ENCODE measurements at regions not wholly inside any gene's neighbourhood (a gene's known extent, or its start where the extent isn't known, plus 50 kb on each side); places are given as distances from the start of the nearest gene placed in this dataset.
A peak's percentile ranks its signal among the peaks of the same experiment; 100 is the strongest.

DNA sequence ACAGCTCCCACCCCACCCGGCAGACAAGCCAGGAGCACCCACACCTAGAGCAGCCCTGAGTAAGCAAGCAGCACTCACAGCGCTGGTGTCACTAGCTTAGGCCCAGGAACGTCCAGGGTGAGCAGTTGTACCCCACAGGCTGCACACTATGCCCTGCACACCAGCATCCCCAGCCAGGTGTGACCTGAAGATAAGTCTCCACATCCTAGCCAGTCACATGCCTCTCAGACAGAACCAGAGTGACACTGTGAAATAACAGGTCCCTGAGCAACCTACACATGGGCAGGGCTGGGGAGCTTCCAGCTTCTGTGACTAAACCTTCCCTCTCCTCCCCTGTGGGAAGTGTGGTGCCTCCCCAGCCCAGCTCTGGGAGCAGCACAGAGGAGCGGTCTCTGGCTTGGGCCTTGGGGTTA is 253.6 kb downstream of the UACA start:
- DNase-seq (ENCODE audit: extremely low read depth, low read depth): no peak

DNA sequence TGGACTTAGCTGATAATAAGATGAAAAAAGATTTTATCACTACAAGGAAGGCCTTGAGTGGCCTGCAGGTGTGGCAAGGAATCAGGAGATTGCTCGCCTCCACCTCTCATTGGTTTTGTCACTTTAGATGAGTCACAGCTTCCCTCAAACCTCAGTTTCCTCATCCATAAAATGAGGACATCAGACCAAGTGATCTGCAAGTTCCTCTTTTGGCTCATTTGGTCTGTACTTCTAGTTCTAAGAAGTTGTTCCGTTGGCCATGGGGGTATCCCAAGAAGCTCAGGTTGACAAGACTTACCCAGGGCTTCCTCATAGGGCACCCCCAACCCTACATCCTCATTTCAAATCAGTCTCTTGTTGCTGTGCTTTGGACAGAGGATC is 254.1 kb downstream of the UACA start:
- DNase-seq (ENCODE audit: extremely low read depth, low read depth): no peak

DNA sequence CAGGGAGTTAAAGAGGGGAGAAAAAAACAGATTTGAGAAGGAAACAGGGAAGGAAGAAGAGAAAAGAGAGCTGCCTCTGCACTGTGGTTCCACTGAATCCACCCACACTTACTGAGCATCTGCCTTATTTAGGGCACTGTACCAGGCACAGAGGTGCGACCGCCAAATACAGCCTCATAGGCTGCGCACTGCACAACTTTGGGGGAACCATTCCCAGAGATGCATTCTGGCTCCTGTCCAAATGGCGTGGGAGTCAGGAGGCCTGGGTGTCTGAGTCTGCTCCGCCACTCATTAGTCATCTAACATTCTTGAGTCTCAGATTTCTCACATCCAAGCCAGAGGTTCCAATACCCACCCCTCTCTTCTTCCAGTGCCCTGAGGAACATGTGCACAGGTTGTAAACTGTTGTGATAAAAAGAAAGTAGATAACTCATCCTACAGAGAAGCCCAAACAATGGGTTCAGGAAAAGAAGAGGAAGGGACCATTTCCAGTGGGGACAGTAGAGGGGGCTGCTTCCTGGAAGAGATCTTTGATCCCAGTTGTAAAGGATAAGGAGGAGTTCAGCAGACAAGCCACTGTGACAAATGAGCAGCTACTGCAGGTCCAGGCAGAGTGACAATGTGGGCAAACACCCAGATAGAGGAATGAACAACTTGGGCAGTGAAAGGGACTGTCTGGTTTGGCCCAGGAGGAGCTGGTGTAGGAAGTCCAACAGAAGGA is 254.6 kb downstream of the UACA start:
- peak; percentile 87 for DNase-seq (ENCODE audit: extremely low read depth, low read depth)

GRCh38 chr15:70507772-70508371 is 255.5 kb downstream of the UACA start:
- DNase-seq (ENCODE audit: extremely low read depth, low read depth): peak; percentile 98

DNA sequence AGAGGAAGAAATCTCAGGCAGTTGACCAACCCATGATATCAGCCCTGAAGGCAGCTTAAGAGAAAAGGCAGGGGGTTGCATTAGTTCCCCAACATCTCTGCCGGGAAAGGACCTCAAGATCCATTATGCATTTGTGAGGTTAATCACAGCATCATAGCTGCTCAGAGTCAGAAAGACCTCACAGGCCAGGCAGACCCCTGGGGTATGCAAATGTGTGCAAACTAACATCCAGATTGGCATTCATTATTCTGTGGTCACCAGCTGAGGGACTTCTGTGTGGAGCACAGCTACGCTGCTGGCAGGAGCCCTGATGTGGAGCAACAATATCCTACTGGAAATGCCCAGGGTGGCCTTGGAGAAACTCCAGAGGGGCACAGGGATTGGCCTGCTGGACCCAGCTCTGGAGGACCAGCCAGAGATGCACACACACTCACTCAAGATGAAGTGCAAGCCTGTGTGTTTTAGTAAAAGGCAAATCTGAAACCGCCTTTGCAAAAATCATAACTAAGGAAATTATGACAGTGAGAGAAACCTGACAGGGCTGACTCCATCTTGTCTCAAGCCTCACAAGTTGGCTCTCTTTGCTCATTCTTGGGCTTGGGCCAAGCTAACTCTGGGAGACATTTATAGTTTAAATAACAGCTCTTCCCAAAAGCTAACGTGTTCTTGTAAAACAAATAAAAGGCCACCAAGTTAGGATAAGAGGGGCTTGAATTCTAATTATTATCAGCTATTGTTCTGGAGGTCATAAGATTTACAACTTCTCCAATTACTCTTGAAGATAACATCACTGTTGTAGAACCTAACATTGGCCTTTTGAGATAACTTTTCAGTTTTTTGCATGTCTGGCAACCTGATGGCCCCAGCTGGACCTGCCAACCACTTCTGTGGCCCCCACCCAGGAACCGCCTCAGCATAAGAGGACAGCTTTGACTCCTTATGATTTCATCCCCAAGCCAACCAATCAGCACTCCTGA is 257.1 kb downstream of the UACA start:
- DNase-seq (ENCODE audit: extremely low read depth, low read depth): no peak

- DNase-seq (ENCODE audit: extremely low read depth, low read depth): peak; percentile 59
Measured at GRCh38 chr15:70505411-70505919, 257.9 kb downstream of the UACA start.

DNA sequence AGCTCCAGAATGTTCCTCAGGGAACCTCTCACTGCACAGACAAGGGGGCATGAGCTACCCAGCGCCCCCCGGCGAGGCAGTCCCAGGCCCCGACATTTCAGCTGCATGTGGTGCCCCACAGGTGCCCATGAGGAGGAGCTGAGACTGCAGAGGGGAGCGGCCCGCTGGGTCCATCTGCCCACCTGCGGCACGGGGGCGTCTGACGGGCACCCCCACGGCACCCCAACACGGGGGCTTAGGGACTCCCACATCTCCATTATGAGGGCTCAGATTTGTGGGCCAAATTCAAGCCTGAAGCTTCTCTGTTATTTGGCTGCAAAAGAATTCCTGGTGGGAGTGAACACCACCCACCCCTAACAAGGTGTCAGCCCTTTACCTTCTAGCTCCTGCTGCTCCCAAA is 258.4 kb downstream of the UACA start:
- DNase-seq (ENCODE audit: extremely low read depth, low read depth): no peak

DNA sequence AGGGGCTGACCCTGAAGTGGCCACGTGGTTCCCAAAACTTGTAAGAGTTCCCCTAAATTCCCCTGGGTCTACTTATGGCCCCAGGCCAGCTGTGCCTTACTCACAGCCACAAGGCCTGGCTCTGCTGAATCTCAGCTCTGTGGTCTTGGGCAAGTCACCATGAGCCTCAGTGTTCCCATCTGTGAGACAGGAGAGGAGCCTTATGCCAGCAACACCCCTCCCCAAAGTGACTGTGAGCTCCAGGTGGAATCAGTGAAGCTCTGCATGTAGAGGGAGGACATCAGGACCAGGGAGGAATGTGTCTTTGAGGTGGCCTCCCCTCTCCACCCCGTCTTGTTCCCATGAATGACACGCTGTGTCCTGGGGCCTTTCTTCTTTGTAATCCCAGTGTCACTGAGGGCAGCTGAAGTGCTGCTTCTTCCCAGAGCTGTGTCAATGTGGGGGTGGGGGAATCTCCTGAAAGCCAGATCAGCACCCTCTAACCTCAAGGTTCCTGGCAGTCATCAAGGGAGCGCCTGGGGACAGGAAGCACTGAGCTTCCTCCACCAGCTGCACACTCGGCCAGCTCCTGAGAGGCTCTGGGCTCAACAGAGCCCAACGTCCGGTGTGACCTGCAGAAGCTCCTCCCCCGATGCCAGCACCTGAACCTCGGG is 258.9 kb downstream of the UACA start:
- no peak for DNase-seq (ENCODE audit: extremely low read depth, low read depth)

DNA sequence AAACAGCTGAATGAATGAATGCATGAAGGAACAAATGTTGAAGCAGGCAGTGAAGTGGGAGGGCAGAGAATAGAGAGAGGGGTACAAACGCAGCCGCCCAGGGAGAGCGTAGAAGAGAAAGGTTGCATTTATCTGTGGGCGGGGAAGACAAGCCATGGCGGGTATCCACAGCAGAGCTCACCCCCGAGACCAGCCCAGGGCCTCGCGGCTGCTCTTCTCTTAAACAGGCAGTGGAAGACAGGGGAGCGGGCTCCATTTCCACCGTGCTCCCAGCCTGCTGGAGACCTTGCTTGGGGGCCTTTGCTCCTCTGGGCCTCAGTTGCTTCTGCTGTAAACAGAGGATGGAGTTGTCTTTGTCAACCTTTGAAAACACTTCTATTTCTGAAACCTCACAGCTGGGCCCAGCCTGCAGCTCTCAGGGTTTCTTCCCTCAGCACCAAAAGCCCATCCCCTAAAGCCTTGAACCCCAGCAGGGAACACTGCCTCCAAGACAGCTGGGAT is 259.5 kb downstream of the UACA start:
- DNase-seq (ENCODE audit: extremely low read depth, low read depth): no peak

DNA sequence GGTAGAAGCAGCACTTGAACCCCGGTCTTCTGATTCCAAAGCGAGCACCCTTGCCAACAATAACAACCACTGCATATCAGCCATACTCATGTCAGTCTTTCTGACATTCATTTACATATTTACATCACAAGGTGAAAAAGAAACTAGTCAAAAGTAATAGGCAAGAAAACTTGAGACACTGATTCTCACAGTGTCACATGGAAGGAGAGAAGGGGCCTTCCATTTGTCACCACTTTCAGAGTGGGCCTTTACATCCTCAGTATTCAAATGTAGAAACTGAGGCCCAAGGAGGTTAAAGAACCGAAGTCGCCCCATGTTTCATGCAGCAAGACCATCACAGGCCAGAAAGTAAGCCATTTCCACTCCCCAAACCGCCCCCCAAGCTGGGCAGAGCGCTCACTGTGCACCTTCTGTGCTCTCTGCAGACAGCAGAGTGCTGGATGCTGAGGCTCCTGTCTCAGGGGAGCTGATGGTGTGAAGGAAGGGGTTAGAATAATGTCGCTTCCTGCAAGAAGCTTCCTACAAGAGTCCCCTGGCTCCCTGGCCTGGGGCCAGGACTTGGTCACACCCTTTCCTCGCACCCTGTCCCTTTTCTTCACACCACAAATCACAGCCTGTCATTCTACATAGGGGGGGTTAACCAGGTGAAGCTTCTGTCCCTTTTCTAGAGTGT is 260.1 kb downstream of the UACA start:
- no peak for DNase-seq (ENCODE audit: extremely low read depth, low read depth)

DNA sequence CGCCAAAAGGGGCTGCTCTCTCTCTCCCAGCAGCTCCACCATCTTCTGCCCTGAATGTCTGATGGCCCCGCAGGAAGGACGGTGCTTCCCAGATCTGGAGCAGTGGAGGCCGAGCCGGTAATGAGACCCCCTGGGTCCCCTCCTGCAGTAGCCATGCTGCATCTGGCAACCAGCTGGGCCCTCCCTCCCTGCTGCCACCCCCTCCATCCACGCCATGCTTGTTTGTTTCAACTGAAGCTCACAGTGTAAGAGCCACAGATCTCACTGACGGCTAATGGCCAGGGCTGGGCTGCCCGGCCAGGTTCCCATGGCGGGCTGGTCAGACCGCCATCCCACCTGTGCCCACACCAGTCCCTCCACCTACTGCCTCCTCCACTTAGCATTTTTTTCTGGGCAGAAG is 260.8 kb downstream of the UACA start:
- no peak for DNase-seq (ENCODE audit: extremely low read depth, low read depth)

GRCh38 chr15:70501849-70502248 is 261.5 kb downstream of the UACA start:
- no peak for DNase-seq (ENCODE audit: extremely low read depth, low read depth)

GRCh38 chr15:70501121-70501727 is 262.1 kb downstream of the UACA start:
- no peak for DNase-seq (ENCODE audit: extremely low read depth, low read depth)

DNA sequence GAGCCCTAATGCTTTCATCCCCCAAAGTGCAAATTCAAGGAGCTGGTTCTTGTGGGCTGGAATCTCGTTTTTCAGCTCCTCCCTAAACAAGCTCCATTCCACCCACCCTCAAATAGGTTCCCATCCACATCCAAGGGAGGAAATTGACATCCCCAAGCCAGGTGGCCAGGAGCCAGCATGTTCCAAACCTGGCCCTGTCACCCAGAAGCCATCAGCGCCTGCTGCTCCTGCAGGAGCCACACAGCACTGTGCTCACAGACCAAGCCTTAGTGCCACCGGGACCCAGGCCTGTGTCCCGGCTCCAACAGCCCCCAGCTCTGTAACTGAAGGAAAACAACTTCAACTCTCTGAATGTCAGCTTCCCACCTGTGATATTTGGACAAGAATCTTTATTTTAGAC is 263.6 kb downstream of the UACA start:
- DNase-seq (ENCODE audit: extremely low read depth, low read depth): no peak

GRCh38 chr15:70498096-70498626 is 265.2 kb downstream of the UACA start:
- no peak for DNase-seq (ENCODE audit: extremely low read depth, low read depth)

DNA sequence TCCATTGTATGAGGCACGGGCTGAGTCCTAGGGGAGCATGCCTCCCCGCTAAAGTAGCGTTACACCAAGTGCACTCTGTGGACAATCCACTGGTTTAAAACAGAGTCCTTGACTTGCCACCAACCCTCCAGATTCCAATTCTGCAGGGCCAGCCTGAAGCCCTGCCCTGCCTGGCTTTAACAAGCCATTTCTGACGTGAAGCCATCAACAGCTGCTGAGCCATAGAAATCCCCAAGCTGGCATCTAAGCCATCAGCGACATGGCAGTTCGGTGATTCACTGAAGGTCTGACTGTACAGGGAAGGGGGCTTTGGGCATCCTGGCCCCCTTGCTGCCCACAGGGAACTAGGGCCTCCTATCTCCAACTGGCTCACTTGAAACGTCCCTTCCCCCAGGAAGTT is 265.7 kb downstream of the UACA start:
- no peak for DNase-seq (ENCODE audit: extremely low read depth, low read depth)

GRCh38 chr15:70495991-70496599 is 267.3 kb downstream of the UACA start:
- no peak for DNase-seq (ENCODE audit: extremely low read depth, low read depth)

DNA sequence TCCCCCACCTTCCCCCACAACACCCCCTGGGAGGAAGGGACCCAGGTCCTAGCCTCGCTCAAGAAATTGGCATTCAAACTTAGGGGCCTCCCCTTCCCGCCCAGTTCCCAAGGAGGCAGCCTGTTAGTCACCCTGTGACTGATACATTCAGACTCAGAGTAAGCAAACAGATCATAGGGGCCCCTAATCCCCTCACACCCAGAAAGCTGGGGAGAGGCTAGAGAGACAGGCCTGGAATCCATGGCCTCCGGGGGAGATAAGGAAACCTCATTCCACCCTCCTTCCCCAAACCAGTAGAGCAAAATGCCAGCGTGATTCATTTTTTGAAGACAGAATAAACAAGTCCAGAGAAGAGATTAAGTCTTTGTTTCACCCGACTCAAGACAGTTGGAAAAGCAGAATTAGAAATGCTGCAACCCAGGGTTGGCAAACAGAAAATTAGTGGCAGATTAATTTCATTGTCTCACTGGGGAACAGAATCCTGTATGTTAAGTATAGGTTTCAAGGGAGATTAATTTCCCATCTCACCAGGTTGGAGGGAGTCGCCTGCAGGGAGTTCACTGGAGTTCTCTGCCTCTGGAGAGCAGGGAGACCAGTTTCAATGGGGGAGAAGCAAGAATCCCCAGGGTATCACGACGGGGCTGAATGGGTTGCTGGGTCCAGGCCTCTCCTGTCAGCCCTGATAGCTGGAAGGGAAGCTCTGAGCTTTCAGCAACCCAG is 268.3 kb downstream of the UACA start:
- DNase-seq (ENCODE audit: extremely low read depth, low read depth): peak; percentile 55

All from NCI-H460 (cell line).